ENCODE measurements at regions not wholly inside any gene's neighbourhood (a gene's known extent, or its start where the extent isn't known, plus 50 kb on each side); places are given as distances from the start of the nearest gene placed in this dataset.

DNA sequence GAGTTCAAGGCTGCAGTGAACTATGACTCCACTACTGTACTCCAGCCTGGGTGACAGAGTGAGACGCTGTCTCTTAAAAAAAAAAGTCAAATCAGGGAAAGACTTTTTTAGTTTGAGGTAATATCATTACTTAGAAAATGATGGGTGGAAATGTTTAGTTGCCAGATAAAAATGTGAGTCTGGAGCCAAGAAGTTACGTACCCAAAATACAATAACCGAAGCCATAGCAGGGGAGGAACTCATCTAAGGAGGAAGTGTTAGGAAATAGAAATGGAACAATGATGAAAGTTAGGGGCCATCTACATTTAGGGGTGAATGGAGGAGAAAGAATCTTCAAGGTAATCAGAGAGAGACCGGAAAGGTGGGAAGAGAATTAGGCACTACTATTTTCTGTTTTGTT lies 98.8 kb downstream of the DACT1 start:
- Histone ChIP-seq H3K4me1 (peaks cover 24% of the 10 kb centered on the region), H3K79me2 (no peaks in the 10 kb centered on the region), H3K9ac (no peak overlapping the region), H3K27me3 (ENCODE audit: control insufficient read depth, insufficient read depth, low read length) (no peaks in the 10 kb centered on the region), H3K9me3 (ENCODE audit: control insufficient read depth, low read length) (no peaks in the 10 kb centered on the region), H3K36me3 (ENCODE audit: control insufficient read depth, insufficient read depth, low read length) (no peaks in the 10 kb centered on the region), H3K27ac (no peak overlapping the region), H3K4me3 (ENCODE audit: low read depth, low read length) (no peak overlapping the region), H3K4me2 (ENCODE audit: low read length) (no peak overlapping the region), H2AFZ (no peak overlapping the region)
- no peak for TF ChIP-seq CTCF (IDR thresholded peaks at IDR 0.05)

GRCh38 chr14:58737511-58737910 lies 99.7 kb downstream of the DACT1 start:
- H3K4me3 ChIP-seq (ENCODE audit: low read depth, low read length): no peak overlapping the region
- H3K27me3 ChIP-seq (ENCODE audit: control insufficient read depth, insufficient read depth, low read length): no peaks in the 10 kb centered on the region
- no peaks in the 10 kb centered on the region for H3K9me3 ChIP-seq (ENCODE audit: control insufficient read depth, low read length)
- peaks cover 26% of the 10 kb centered on the region for H3K4me1 ChIP-seq
- no peak overlapping the region for H2AFZ ChIP-seq
- no peak overlapping the region for H3K4me2 ChIP-seq (ENCODE audit: low read length)
- no peaks in the 10 kb centered on the region for H3K79me2 ChIP-seq
- no peak for TF ChIP-seq CTCF (IDR thresholded peaks at IDR 0.05)
- no peak overlapping the region for H3K9ac ChIP-seq
- H3K36me3 ChIP-seq (ENCODE audit: control insufficient read depth, insufficient read depth, low read length): no peaks in the 10 kb centered on the region
- no peak overlapping the region for H3K27ac ChIP-seq

GRCh38 chr14:58738189-58738836 lies 100.6 kb downstream of the DACT1 start:
- no peak overlapping the region for H3K4me2 ChIP-seq (ENCODE audit: low read length)

DNA sequence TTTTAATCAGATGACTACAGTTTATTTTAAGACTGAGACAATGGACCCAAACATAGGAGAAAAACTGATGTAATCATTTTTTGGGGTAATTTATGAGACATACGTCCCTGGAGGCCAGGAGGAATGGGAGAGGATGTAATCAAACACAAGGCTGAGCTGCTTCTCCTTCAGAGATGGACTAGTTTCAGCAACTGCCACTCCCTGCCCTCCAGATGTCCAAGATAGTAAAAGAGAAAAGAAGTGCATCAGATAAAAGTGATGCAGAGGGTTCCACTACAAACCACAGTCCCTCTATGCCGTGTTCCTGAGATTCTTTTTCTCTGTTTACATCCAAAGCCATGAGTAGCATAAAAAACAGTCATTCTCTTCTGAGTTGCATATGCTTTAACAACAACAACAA lies 101.1 kb downstream of the DACT1 start:
- Histone ChIP-seq H3K4me1 (peaks cover 26% of the 10 kb centered on the region), H3K27ac (no peak overlapping the region), H3K9ac (no peak overlapping the region), H3K36me3 (ENCODE audit: control insufficient read depth, insufficient read depth, low read length) (no peaks in the 10 kb centered on the region), H2AFZ (no peak overlapping the region), H3K4me2 (ENCODE audit: low read length) (no peak overlapping the region), H3K79me2 (no peaks in the 10 kb centered on the region), H3K4me3 (ENCODE audit: low read depth, low read length) (no peak overlapping the region), H3K27me3 (ENCODE audit: control insufficient read depth, insufficient read depth, low read length) (no peaks in the 10 kb centered on the region), H3K9me3 (ENCODE audit: control insufficient read depth, low read length) (no peaks in the 10 kb centered on the region)
- no peak for TF ChIP-seq CTCF (IDR thresholded peaks at IDR 0.05)

More at GRCh38 chr14:58738189-58738836, 100.6 kb downstream of the DACT1 start:
- Histone ChIP-seq H3K27ac (no peak overlapping the region), H2AFZ (no peak overlapping the region), H3K9me3 (ENCODE audit: control insufficient read depth, low read length) (no peaks in the 10 kb centered on the region), H3K9ac (no peak overlapping the region), H3K36me3 (ENCODE audit: control insufficient read depth, insufficient read depth, low read length) (no peaks in the 10 kb centered on the region), H3K79me2 (no peaks in the 10 kb centered on the region), H3K4me1 (peaks cover 26% of the 10 kb centered on the region), H3K4me3 (ENCODE audit: low read depth, low read length) (no peak overlapping the region), H3K27me3 (ENCODE audit: control insufficient read depth, insufficient read depth, low read length) (no peaks in the 10 kb centered on the region)
- TF ChIP-seq CTCF (IDR thresholded peaks at IDR 0.05): no peak

- Histone ChIP-seq H3K27ac (no peak overlapping the region), H3K4me1 (peaks cover 26% of the 10 kb centered on the region), H3K9ac (no peak overlapping the region), H3K4me3 (ENCODE audit: low read depth, low read length) (no peak overlapping the region), H3K36me3 (ENCODE audit: control insufficient read depth, insufficient read depth, low read length) (no peaks in the 10 kb centered on the region), H3K4me2 (ENCODE audit: low read length) (peak overlapping the region; percentile 40), H3K27me3 (ENCODE audit: control insufficient read depth, insufficient read depth, low read length) (no peaks in the 10 kb centered on the region), H3K9me3 (ENCODE audit: control insufficient read depth, low read length) (no peaks in the 10 kb centered on the region), H3K79me2 (no peaks in the 10 kb centered on the region), H2AFZ (no peak overlapping the region)
- TF ChIP-seq CTCF (IDR thresholded peaks at IDR 0.05): no peak
Observed at GRCh38 chr14:58739674-58740073, 101.9 kb downstream of the DACT1 start.

All from parathyroid adenoma (tissue), 2 donors.